Gastrocnemius medialis (tissue), 4 donors: ENCODE measurements at regions not wholly inside any gene's neighbourhood (a gene's known extent, or its start where the extent isn't known, plus 50 kb on each side); places are given as distances from the start of the nearest gene placed in this dataset.

Experiments used
- ATAC-seq, 2 donors: fragments of 150-250 bp; one replicate each; pipeline ENCODE4 v1.9.1; 2016
- DNase-seq, 2 donors: peaks; one replicate each; pipeline ENCODE4 v3.0.0-alpha.2; 2019
- H3K27ac ChIP-seq, 4 donors: fragments of 200-600 bp; sonication (generic); 1 replicate in 1 of 4; 2 replicates in 3 of 4; pipeline ENCODE4 v1.5.1; 2016 to 2018; ENCODE audit warnings: mild to moderate bottlenecking in 2 of 4, moderate library complexity in 1 of 4
- H3K27me3 ChIP-seq, 3 donors: fragments of 200-600 bp; sonication (generic) in 2 of 3; 1 replicate in 1 of 3; 2 replicates in 2 of 3; pipeline versions ENCODE4 v1.5.1 to v1.6.0; 2016 to 2019; ENCODE audit warnings: mild to moderate bottlenecking in 1 of 3, moderate library complexity in 1 of 3
- H3K36me3 ChIP-seq, 2 donors: fragments of 200-600 bp; sonication (generic) in 1 of 2; one replicate each; pipeline ENCODE4 v1.5.1; 2017 to 2018
- H3K4me1 ChIP-seq, 2 donors: fragments of 200-600 bp; sonication (generic) in 1 of 2; one replicate each; pipeline ENCODE4 v1.5.1; 2016 to 2017; ENCODE audit warnings: mild to moderate bottlenecking in 2 of 2
- H3K4me3 ChIP-seq, 4 donors: fragments of 200-600 bp; sonication (generic) in 3 of 4; 1 replicate in 1 of 4; 2 replicates in 3 of 4; pipeline ENCODE4 v1.5.1; 2016 to 2019; ENCODE audit warnings: mild to moderate bottlenecking in 2 of 4
- H3K9me3 ChIP-seq, 3 donors: fragments of 200-600 bp; sonication (generic) in 2 of 3; 1 replicate in 1 of 3; 2 replicates in 2 of 3; pipeline ENCODE4 v1.5.1; 2016 to 2019
- POLR2A ChIP-seq, 2 donors: fragments of 450-650 bp; IDR thresholded peaks; one replicate each; pipeline ENCODE4 v1.6.1; 2017; ENCODE audit warnings: antibody characterized with exemption in 2 of 2, mild to moderate bottlenecking in 2 of 2, moderate library complexity in 2 of 2
- in situ Hi-C, 4 donors: fragments of 200-750 bp; cut with MboI; loops; one replicate each; pipeline versions ENCODE4 v1.15.0 to v1.8.0; 2017; ENCODE audit warnings: low sequenced_read_pairs in 4 of 4
- intact Hi-C: fragments of 100-400 bp; cut with DNase I; formaldehyde crosslinking; loops from one replicate; pipeline ENCODE4 v1.15.1; 2023; ENCODE audit warnings: low total_unique reads
- TF ChIP-seq, protein P1 (sequence below), 5 experiments: fragments of 450-650 bp in 3 of 5; fragments of 200-600 bp in 2 of 5; sonication (generic) in 2 of 5; IDR thresholded peaks in 4 of 5; conservative IDR thresholded peaks in 1 of 5; 1 replicate in 4 of 5; 2 replicates in 1 of 5; pipeline ENCODE4 v1.5.1; 2016 to 2019; ENCODE audit warnings: antibody characterized with exemption in 5 of 5, mild to moderate bottlenecking in 3 of 5, moderate library complexity in 3 of 5

DNA sequence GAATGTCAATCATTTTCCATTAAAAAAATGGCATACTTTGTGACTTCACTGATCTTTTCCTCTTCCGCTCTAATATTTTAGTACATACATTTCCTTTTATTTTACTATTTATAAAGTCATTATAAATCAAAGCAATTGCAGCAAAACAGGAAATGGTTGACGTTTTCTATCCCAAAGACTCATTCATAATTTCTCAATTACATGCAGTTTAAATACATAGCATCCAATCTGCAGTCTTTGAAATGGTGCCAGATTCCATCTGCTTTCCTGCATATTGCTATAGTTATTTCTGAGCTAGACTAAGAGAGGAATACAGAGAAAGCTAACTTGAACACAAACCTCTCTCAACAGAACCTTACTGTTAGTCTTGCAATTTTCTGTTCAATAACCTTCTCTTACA is 179.8 kb downstream of the ZPLD1 start:
- DNase-seq: no peak
- Histone ChIP-seq H3K27me3 (no peaks in the 10 kb centered on the region), H3K27ac (no peak overlapping the region), H3K36me3 (no peaks in the 10 kb centered on the region), H3K4me3 (no peak overlapping the region), H3K9me3 (no peaks in the 10 kb centered on the region), H3K4me1 (no peaks in the 10 kb centered on the region)
- in situ Hi-C loops: no loop called here
- TF ChIP-seq, protein P1, sequence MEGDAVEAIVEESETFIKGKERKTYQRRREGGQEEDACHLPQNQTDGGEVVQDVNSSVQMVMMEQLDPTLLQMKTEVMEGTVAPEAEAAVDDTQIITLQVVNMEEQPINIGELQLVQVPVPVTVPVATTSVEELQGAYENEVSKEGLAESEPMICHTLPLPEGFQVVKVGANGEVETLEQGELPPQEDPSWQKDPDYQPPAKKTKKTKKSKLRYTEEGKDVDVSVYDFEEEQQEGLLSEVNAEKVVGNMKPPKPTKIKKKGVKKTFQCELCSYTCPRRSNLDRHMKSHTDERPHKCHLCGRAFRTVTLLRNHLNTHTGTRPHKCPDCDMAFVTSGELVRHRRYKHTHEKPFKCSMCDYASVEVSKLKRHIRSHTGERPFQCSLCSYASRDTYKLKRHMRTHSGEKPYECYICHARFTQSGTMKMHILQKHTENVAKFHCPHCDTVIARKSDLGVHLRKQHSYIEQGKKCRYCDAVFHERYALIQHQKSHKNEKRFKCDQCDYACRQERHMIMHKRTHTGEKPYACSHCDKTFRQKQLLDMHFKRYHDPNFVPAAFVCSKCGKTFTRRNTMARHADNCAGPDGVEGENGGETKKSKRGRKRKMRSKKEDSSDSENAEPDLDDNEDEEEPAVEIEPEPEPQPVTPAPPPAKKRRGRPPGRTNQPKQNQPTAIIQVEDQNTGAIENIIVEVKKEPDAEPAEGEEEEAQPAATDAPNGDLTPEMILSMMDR (IDR thresholded peaks at IDR 0.05 in 4 of 5, conservative IDR thresholded peaks at IDR 0.05 in 1 of 5): no peak
- TF ChIP-seq POLR2A (IDR thresholded peaks at IDR 0.05): no peak
- ATAC-seq: no peak
- intact Hi-C loops: no loop called here

DNA sequence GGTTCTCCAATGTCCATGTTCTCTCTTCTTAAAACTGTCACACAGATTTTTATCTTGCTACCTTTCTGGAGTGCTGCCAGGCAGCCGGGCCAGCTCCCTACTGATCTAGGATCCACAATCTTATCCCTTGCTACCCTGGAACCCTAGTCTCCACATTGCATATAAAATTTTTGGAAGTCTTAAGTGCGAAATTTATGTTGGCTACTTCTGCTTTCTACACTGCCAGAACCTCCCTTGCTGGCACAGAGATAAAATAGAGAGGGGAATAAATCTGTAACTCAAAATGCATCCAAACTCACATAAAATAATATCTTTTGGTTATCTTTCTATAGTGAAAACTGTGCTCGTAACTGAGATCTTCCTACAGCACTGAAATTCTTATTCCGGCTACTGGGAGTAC is 182.6 kb downstream of the ZPLD1 start:
- in situ Hi-C loops (no loop called here), intact Hi-C loops (no loop called here)
- ATAC-seq: no peak

DNA sequence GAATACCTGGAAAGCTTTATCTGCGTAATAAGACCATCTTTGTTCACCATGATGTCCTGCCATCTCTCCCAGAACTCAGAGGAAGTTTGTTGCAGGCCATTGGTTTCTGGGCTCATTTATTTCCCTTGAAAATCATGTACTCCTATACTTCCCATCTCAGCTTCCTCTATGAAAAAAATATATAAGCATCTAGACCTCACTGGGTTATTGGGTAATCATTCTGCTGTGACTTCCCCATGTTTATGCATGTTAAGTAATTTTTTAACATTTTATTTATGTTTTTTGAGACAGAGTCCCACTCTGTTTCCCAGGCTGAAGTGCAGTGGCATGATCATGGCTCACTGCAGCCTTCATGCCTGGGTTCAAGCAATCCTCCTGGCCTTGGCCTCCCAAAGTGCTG is 184.5 kb downstream of the ZPLD1 start:
- DNase-seq: no peak
- TF ChIP-seq, protein P1 (IDR thresholded peaks at IDR 0.05 in 4 of 5, conservative IDR thresholded peaks at IDR 0.05 in 1 of 5): no peak

More for the DNA sequence above, 182.6 kb downstream of the ZPLD1 start:
- no peak for TF ChIP-seq POLR2A (IDR thresholded peaks at IDR 0.05)
- TF ChIP-seq, protein P1 (IDR thresholded peaks at IDR 0.05 in 4 of 5, conservative IDR thresholded peaks at IDR 0.05 in 1 of 5): no peak
- Histone ChIP-seq H3K9me3 (no peaks in the 10 kb centered on the region), H3K27me3 (no peaks in the 10 kb centered on the region), H3K27ac (no peak overlapping the region), H3K4me1 (no peaks in the 10 kb centered on the region), H3K36me3 (no peaks in the 10 kb centered on the region), H3K4me3 (no peak overlapping the region)
- no peak for DNase-seq

DNA sequence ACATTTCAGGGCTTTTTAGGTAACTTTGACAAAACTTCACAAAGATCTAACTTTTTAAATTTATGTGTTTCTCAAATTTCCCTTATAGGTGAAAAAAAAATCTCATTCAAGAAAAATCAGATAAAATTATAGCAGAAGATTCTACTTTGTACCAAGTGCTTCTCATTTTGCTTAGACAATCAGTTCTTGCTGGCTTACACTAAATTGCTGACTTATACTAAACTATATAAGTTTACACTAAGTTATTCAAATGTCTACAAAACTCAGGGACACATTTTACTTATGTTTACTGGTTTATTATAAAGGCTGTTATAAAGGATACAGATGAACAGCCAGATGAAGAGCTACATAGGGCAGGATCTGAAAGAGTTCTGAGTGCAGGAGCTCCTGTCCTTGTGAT is 195.1 kb downstream of the ZPLD1 start:
- no peak overlapping the region for H3K4me3 ChIP-seq
- no peaks in the 10 kb centered on the region for H3K4me1 ChIP-seq
- no peak for TF ChIP-seq POLR2A (IDR thresholded peaks at IDR 0.05)
- intact Hi-C loops (no loop called here), in situ Hi-C loops (no loop called here)
- H3K27me3 ChIP-seq: no peaks in the 10 kb centered on the region
- ATAC-seq: no peak
- no peaks in the 10 kb centered on the region for H3K9me3 ChIP-seq
- DNase-seq: no peak
- H3K36me3 ChIP-seq: no peaks in the 10 kb centered on the region
- H3K27ac ChIP-seq: no peak overlapping the region

More for the DNA sequence above, 184.5 kb downstream of the ZPLD1 start:
- Histone ChIP-seq H3K27me3 (no peaks in the 10 kb centered on the region), H3K9me3 (no peaks in the 10 kb centered on the region), H3K36me3 (no peaks in the 10 kb centered on the region), H3K27ac (no peak overlapping the region), H3K4me1 (no peaks in the 10 kb centered on the region), H3K4me3 (no peak overlapping the region)
- intact Hi-C loops (no loop called here), in situ Hi-C loops (no loop called here)
- no peak for ATAC-seq

DNA sequence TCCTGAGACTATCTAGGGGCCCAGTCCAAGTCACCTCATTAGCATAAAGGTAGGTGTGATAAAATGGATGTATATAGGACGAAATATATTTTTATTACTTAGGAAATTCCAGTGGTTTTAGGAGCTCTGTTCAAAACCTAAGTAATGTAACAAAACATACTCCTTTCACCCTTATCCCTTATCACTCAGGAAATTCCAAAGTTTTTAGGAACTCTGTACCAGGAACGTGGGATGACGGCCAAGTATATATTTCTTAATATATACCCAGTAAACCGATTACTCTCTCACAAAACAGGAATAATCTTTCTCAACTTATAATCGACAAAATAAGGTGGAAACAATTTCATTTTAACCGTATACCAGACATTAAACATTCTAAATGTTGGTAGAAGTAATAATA is 195.7 kb downstream of the ZPLD1 start:
- no peak for TF ChIP-seq POLR2A (IDR thresholded peaks at IDR 0.05)
- TF ChIP-seq, protein P1 (IDR thresholded peaks at IDR 0.05 in 4 of 5, conservative IDR thresholded peaks at IDR 0.05 in 1 of 5): no peak

More for the DNA sequence above, 195.7 kb downstream of the ZPLD1 start:
- H3K27me3 ChIP-seq: no peaks in the 10 kb centered on the region
- ATAC-seq: no peak
- no peaks in the 10 kb centered on the region for H3K4me1 ChIP-seq
- no peak for DNase-seq
- no peaks in the 10 kb centered on the region for H3K9me3 ChIP-seq
- in situ Hi-C loops: no loop called here
- intact Hi-C loops: no loop called here
- H3K27ac ChIP-seq: no peak overlapping the region
- no peaks in the 10 kb centered on the region for H3K36me3 ChIP-seq
- no peak overlapping the region for H3K4me3 ChIP-seq
